Caco-2 (cell line): ENCODE measurements at regions not wholly inside any gene's neighbourhood (a gene's known extent, or its start where the extent isn't known, plus 50 kb on each side); places are given as distances from the start of the nearest gene placed in this dataset.

Experiments used
- BruUV-seq: library from RNA; stranded (reverse); fragments of 400-500 nt; replicated peaks from 2 replicates; lab custom pipeline; 2021; lab: Mats Ljungman, UMichigan
- CTCF ChIA-PET: fragments of 300-600 bp; sonication (Branson Sonifier 250); formaldehyde crosslinking; loops from one replicate; lab custom pipeline; 2022; ENCODE audit warnings: antibody characterized with exemption; lab: Charles Lee
- POLR2A ChIA-PET: fragments of 300-600 bp; sonication (Branson Sonifier 250); formaldehyde crosslinking; loops from one replicate; lab custom pipeline; 2022; ENCODE audit warnings: antibody characterized with exemption; lab: Charles Lee
- DNase-seq, 2 experiments: peaks; one replicate each; pipeline versions ENCODE4 v3.0.0 to v3.0.0-alpha.2; 2020 to 2022
- H3K27me3 ChIP-seq: replicated peaks from 2 replicates; pipeline ENCODE4 v1.6.0; 2011; ENCODE audit warnings: low read length; ENCODE audit not compliant: control insufficient read depth, insufficient read depth
- H3K36me3 ChIP-seq: 2 replicates; pipeline ENCODE4 v1.5.1; 2011; ENCODE audit warnings: low read length; ENCODE audit not compliant: control insufficient read depth, insufficient read depth
- H3K4me1 ChIP-seq: fragments of 250-450 bp; sonication (Bioruptor Pico); 2 replicates; pipeline ENCODE4 v1.5.1; 2020; ENCODE audit warnings: mild to moderate bottlenecking
- H3K4me3 ChIP-seq: 2 replicates; pipeline ENCODE4 v1.5.1; 2011; ENCODE audit warnings: low read depth, mild to moderate bottlenecking, control low read depth, low read length
- H3K9me3 ChIP-seq: fragments of 250-450 bp; sonication (Bioruptor Pico); 2 replicates; pipeline ENCODE4 v1.5.1; 2020; ENCODE audit warnings: mild to moderate bottlenecking, moderate library complexity
- H3K27ac Mint-ChIP-seq: one replicate; pipeline ENCODE4 v1.8.0; 2022; ENCODE audit warnings: mixed read lengths; ENCODE audit not compliant: unreplicated experiment
- H3K27me3 Mint-ChIP-seq: one replicate; pipeline ENCODE4 v1.8.0; 2022; ENCODE audit warnings: mixed read lengths; ENCODE audit not compliant: insufficient read depth, unreplicated experiment
- H3K36me3 Mint-ChIP-seq: one replicate; pipeline ENCODE4 v1.8.0; 2022; ENCODE audit warnings: mild to moderate bottlenecking, mixed read lengths; ENCODE audit not compliant: insufficient read depth, unreplicated experiment
- H3K4me1 Mint-ChIP-seq: one replicate; pipeline ENCODE4 v1.8.0; 2022; ENCODE audit warnings: low read depth, mixed read lengths; ENCODE audit not compliant: unreplicated experiment
- H3K4me3 Mint-ChIP-seq: one replicate; pipeline ENCODE4 v1.8.0; 2022; ENCODE audit warnings: mild to moderate bottlenecking, moderate library complexity, mixed read lengths; ENCODE audit not compliant: unreplicated experiment
- H3K9me3 Mint-ChIP-seq: one replicate; pipeline ENCODE4 v1.8.0; 2022; ENCODE audit warnings: mixed read lengths; ENCODE audit not compliant: unreplicated experiment
- CTCF ChIP-seq, 2 experiments: fragments of 200-600 bp in 1 of 2; IDR thresholded peaks; 1 replicate in 1 of 2; 2 replicates in 1 of 2; pipeline versions ENCODE4 v1.5.1 to v1.8.0; 2011 to 2022; ENCODE audit warnings: antibody characterized with exemption in 1 of 2, control low read depth in 1 of 2, inconsistent platforms in 1 of 2, low read depth in 1 of 2, low read length in 1 of 2, mild to moderate bottlenecking in 1 of 2, moderate library complexity in 1 of 2; ENCODE audit not compliant: insufficient read depth in 1 of 2, severe bottlenecking in 1 of 2, unreplicated experiment in 1 of 2
- intact Hi-C: fragments of 100-400 bp; cut with micrococcal nuclease; formaldehyde crosslinking; loops from one replicate; pipeline ENCODE4 v1.10.0; 2022; ENCODE audit not compliant: unreplicated experiment

- ChIA-PET POLR2A (no interaction called here), CTCF (no interaction called here)
- peaks cover 61% of the 10 kb centered on the region for H3K4me1 ChIP-seq
- Mint-ChIP-seq H3K27ac (no peak overlapping the region), H3K4me1 (peaks cover 50% of the 10 kb centered on the region), H3K36me3 (no peaks in the 10 kb centered on the region), H3K4me3 (no peak overlapping the region), H3K27me3 (no peaks in the 10 kb centered on the region), H3K9me3 (peaks cover 10% of the 10 kb centered on the region)
- no TSS peak for BruUV-seq
- no peak overlapping the region for H3K4me3 ChIP-seq
- no peak for TF ChIP-seq CTCF (IDR thresholded peaks at IDR 0.05; ENCODE audit: insufficient read depth in 1 of 2, low read depth in 1 of 2, low read length in 1 of 2, severe bottlenecking in 1 of 2, unreplicated experiment in 1 of 2)
- H3K27me3 ChIP-seq = no peaks in the 10 kb centered on the region
- H3K9me3 ChIP-seq = no peaks in the 10 kb centered on the region
- no peak for DNase-seq
- no peaks in the 10 kb centered on the region for H3K36me3 ChIP-seq
- intact Hi-C loops = no loop called here
These were observed 93.6 kb upstream of the ANKRD55 start for GRCh38 chr5:56326770-56327169.

DNA sequence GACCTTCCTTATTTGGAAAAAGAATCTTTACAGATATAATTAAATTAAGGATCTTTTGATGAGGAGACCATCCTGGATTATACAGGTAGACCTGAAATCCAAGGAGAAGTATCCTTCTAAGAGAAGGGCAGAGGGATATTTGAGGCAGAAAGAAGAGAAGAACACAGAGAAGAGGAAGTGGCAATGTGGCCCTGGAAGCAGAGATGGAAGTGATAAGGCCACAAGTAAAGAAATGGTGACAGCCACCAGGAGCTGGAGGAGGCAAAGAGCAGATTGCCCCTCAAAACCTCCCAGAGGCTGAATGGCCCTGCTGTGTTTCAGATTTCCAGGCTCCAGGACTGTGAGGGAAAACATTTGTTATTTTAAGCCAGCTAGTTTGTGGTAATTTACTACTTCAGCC, 93.0 kb upstream of the ANKRD55 start:
- H3K4me1 Mint-ChIP-seq = peaks cover 46% of the 10 kb centered on the region
- H3K4me3 Mint-ChIP-seq = no peak overlapping the region
- no peaks in the 10 kb centered on the region for H3K27me3 Mint-ChIP-seq
- ChIA-PET POLR2A (no interaction called here), CTCF (no interaction called here)
- Histone ChIP-seq H3K4me1 (peaks cover 56% of the 10 kb centered on the region), H3K36me3 (no peaks in the 10 kb centered on the region), H3K9me3 (no peaks in the 10 kb centered on the region), H3K4me3 (no peak overlapping the region), H3K27me3 (no peaks in the 10 kb centered on the region)
- no peak for DNase-seq
- intact Hi-C loops = no loop called here
- peaks cover 4% of the 10 kb centered on the region for H3K9me3 Mint-ChIP-seq
- no TSS peak for BruUV-seq
- no peaks in the 10 kb centered on the region for H3K36me3 Mint-ChIP-seq
- H3K27ac Mint-ChIP-seq = no peak overlapping the region
- TF ChIP-seq CTCF (IDR thresholded peaks at IDR 0.05; ENCODE audit: insufficient read depth in 1 of 2, low read depth in 1 of 2, low read length in 1 of 2, severe bottlenecking in 1 of 2, unreplicated experiment in 1 of 2) = no peak

DNA sequence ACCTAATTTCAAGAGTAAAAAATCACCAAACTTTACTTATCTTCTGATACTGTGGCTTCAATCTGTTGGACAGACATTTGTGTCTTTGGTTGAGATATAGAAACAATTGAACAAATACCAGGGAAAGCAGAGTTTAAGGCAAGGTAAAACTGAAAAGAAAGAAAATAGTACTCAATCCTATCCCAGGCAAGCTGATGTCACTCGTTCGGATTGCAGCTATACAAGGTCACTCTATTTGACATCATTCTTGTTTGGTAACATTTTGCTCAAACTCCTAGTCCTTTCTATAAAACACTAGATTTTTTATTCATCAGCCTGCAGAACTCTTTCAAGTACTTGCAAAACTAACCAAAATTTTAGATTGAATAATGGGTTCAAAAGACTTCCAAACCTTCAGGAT, 91.9 kb upstream of the ANKRD55 start:
- POLR2A ChIA-PET = no interaction called here
- CTCF ChIA-PET = no interaction called here
- Mint-ChIP-seq H3K27ac (no peak overlapping the region), H3K36me3 (no peaks in the 10 kb centered on the region), H3K4me1 (peaks cover 41% of the 10 kb centered on the region), H3K4me3 (no peak overlapping the region), H3K9me3 (no peaks in the 10 kb centered on the region), H3K27me3 (no peaks in the 10 kb centered on the region)
- no TSS peak for BruUV-seq
- Histone ChIP-seq H3K4me3 (no peak overlapping the region), H3K27me3 (no peaks in the 10 kb centered on the region), H3K9me3 (no peaks in the 10 kb centered on the region), H3K4me1 (peaks cover 45% of the 10 kb centered on the region), H3K36me3 (no peaks in the 10 kb centered on the region)
- TF ChIP-seq CTCF (IDR thresholded peaks at IDR 0.05; ENCODE audit: insufficient read depth in 1 of 2, low read depth in 1 of 2, low read length in 1 of 2, severe bottlenecking in 1 of 2, unreplicated experiment in 1 of 2) = no peak
- intact Hi-C loops = no loop called here
- no peak for DNase-seq
